ENCODE measurements at regions not wholly inside any gene's neighbourhood (a gene's known extent, or its start where the extent isn't known, plus 50 kb on each side); places are given as distances from the start of the nearest gene placed in this dataset.

DNA sequence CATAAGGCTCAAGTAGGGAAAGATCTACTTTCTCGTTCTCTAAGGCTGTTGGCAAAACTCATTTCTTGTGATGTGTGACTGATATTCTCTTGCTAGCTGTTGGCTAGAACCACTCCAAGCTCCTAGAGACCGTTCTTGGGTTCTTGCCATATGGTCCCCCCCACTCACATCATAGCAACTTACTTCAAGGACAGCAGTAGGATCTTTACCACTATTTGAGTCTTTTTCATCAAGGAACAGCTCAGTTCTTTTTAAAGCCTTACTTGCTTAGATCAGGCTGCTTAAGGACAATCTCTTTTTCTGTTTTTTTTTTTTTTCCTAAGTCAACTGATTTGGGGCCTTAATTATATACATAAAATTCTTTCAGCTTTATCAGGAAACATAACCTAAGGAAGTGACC lies 251.1 kb downstream of the GPR37 start:
- H3K4me1 Mint-ChIP-seq (ENCODE audit: low read depth) = no peaks in the 10 kb centered on the region
- no peaks in the 10 kb centered on the region for H3K36me3 Mint-ChIP-seq (ENCODE audit: low read depth)
- no peak overlapping the region for H3K4me3 Mint-ChIP-seq
- H3K9me3 Mint-ChIP-seq = no peaks in the 10 kb centered on the region
- no peaks in the 10 kb centered on the region for H3K27me3 Mint-ChIP-seq (ENCODE audit: low read depth)
- no peak overlapping the region for H3K27ac Mint-ChIP-seq

- Mint-ChIP-seq H3K27ac (no peak overlapping the region), H3K4me1 (ENCODE audit: low read depth) (no peaks in the 10 kb centered on the region), H3K9me3 (peaks cover 7% of the 10 kb centered on the region), H3K4me3 (no peak overlapping the region), H3K36me3 (ENCODE audit: low read depth) (no peaks in the 10 kb centered on the region), H3K27me3 (ENCODE audit: low read depth) (no peaks in the 10 kb centered on the region)
Observed at GRCh38 chr7:124497176-124497575, 268.4 kb downstream of the GPR37 start.

DNA sequence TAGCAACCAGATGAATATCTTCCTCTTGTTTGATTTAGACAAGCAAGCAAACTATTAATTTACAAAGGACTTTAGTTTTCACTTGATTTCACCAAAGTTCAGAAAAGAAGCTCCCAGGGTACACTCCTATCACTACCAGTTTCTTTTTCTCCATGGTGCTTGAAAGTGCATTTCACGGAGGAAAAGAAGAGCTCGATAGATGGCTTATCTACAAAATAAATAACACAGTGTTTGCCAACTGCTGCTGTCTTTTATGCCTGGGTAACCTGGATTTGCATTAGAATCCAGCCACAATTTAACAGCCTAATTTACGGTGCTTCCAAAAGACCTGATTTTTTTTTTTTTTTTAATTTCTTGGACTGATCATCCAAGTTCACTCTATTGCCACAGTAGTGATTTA lies 275.7 kb downstream of the GPR37 start:
- Mint-ChIP-seq H3K27me3 (ENCODE audit: low read depth) (no peaks in the 10 kb centered on the region), H3K36me3 (ENCODE audit: low read depth) (no peaks in the 10 kb centered on the region), H3K4me1 (ENCODE audit: low read depth) (no peaks in the 10 kb centered on the region), H3K27ac (no peak overlapping the region), H3K9me3 (peaks cover 4% of the 10 kb centered on the region), H3K4me3 (no peak overlapping the region)

GRCh38 chr7:124489082-124489819 lies 276.3 kb downstream of the GPR37 start:
- Mint-ChIP-seq H3K9me3 (peaks cover 4% of the 10 kb centered on the region), H3K4me1 (ENCODE audit: low read depth) (no peaks in the 10 kb centered on the region), H3K4me3 (no peak overlapping the region), H3K36me3 (ENCODE audit: low read depth) (no peaks in the 10 kb centered on the region), H3K27me3 (ENCODE audit: low read depth) (no peaks in the 10 kb centered on the region), H3K27ac (no peak overlapping the region)

DNA sequence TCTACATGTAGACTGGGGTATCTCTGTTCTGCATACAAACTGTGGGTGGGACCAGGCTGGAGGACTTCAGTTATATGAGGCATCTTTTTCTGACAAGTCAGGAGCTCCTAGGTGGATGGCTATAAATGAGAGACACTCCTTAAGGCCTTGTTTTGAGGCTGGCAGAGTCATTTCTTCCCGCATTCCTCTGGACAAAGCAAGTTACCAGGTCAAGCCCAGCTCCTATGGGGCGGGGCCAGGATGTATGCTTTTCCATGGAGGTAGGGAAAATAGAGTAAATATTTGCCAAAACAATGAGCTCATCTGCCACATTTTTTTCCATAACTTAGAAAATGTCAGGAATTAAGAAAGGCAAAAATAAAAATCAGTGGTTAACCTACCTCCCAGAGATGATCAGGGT lies 283.4 kb downstream of the GPR37 start:
- Mint-ChIP-seq H3K27me3 (ENCODE audit: low read depth) (no peaks in the 10 kb centered on the region), H3K27ac (no peak overlapping the region), H3K9me3 (peaks cover 2% of the 10 kb centered on the region), H3K36me3 (ENCODE audit: low read depth) (no peaks in the 10 kb centered on the region), H3K4me3 (no peak overlapping the region), H3K4me1 (ENCODE audit: low read depth) (no peaks in the 10 kb centered on the region)

- Mint-ChIP-seq H3K4me3 (no peak overlapping the region), H3K9me3 (peaks cover 2% of the 10 kb centered on the region), H3K27ac (no peak overlapping the region), H3K27me3 (ENCODE audit: low read depth) (no peaks in the 10 kb centered on the region), H3K36me3 (ENCODE audit: low read depth) (no peaks in the 10 kb centered on the region), H3K4me1 (ENCODE audit: low read depth) (no peaks in the 10 kb centered on the region)
Observed at GRCh38 chr7:124480821-124481290, 284.7 kb downstream of the GPR37 start.

GRCh38 chr7:124480036-124480820 lies 285.4 kb downstream of the GPR37 start:
- Mint-ChIP-seq H3K9me3 (peaks cover 2% of the 10 kb centered on the region), H3K4me3 (no peak overlapping the region), H3K27ac (no peak overlapping the region), H3K27me3 (ENCODE audit: low read depth) (no peaks in the 10 kb centered on the region), H3K4me1 (ENCODE audit: low read depth) (no peaks in the 10 kb centered on the region), H3K36me3 (ENCODE audit: low read depth) (no peaks in the 10 kb centered on the region)

GRCh38 chr7:124462249-124462648 lies 303.3 kb downstream of the GPR37 start:
- Mint-ChIP-seq H3K9me3 (peaks cover 9% of the 10 kb centered on the region), H3K27me3 (ENCODE audit: low read depth) (no peaks in the 10 kb centered on the region), H3K36me3 (ENCODE audit: low read depth) (no peaks in the 10 kb centered on the region), H3K4me3 (no peak overlapping the region), H3K4me1 (ENCODE audit: low read depth) (no peaks in the 10 kb centered on the region), H3K27ac (no peak overlapping the region)

DNA sequence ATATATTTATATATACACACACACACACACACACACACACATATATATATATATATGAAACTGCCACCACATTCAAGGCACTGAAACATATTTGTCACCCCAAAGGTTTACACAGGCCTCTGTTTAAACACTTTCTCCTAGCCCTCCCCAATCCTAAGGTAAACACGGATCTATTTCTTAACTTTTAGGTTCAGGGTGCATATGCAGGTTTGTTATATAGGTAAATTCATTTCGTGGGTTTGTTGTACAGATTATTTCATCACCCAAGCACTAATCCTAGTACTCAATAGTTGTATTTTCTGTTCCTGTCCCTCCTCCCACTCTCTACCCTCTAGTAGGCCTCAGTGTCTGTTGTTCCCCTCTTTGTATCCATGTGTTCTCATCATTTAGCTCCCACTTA lies 305.0 kb downstream of the GPR37 start:
- Mint-ChIP-seq H3K27ac (no peak overlapping the region), H3K9me3 (peaks cover 4% of the 10 kb centered on the region), H3K4me1 (ENCODE audit: low read depth) (no peaks in the 10 kb centered on the region), H3K27me3 (ENCODE audit: low read depth) (no peaks in the 10 kb centered on the region), H3K36me3 (ENCODE audit: low read depth) (no peaks in the 10 kb centered on the region), H3K4me3 (no peak overlapping the region)

GRCh38 chr7:124460056-124460450 lies 305.5 kb downstream of the GPR37 start:
- H3K4me3 Mint-ChIP-seq = no peak overlapping the region
- H3K27me3 Mint-ChIP-seq (ENCODE audit: low read depth) = no peaks in the 10 kb centered on the region
- H3K36me3 Mint-ChIP-seq (ENCODE audit: low read depth) = no peaks in the 10 kb centered on the region
- H3K9me3 Mint-ChIP-seq = no peaks in the 10 kb centered on the region
- H3K4me1 Mint-ChIP-seq (ENCODE audit: low read depth) = no peaks in the 10 kb centered on the region
- no peak overlapping the region for H3K27ac Mint-ChIP-seq

DNA sequence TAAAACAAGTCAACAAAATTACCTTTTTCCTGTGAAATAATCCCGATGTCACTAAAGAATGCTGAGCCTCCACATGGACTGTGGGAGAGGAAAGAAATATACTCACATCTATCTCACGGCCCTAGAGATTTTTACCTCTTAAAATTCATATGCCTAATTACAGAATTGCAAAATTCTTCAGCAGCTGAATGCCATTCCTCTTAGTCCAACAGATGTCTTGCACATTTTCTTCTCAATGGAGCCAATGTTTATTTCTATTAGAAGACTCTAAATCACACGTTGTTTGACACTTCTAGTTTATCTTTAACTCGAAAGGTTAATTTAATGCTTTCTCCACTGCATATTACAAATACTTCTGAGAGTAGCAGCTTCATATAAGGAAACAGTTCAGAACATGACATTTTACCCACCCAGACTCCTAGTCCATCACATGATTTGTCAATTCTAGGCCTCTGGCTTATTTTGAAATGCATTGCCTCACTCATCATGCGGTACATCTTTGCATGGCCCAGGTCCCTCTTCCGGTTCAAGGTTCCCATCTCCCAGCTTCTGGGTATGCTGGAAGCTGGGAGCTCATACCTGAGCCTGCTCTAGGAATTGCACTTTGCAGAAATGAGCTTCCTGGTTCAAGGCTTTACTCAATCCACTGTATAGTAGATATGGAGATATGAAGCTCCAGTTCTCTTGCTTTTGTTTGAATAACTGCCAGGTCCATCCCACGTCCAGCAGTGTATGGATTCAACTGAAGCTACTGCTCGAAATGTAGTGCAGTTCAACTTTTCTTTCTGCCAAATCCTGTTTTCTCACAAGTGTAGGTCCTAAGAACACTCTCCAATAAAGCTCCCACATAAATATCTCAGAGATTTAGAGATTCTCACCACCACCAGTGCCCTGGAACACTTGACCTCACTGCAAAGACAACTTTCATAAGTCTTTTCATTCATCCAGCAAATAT lies 306.2 kb downstream of the GPR37 start:
- H3K4me3 Mint-ChIP-seq = no peak overlapping the region
- H3K27ac Mint-ChIP-seq = no peak overlapping the region
- no peaks in the 10 kb centered on the region for H3K4me1 Mint-ChIP-seq (ENCODE audit: low read depth)
- no peaks in the 10 kb centered on the region for H3K9me3 Mint-ChIP-seq
- H3K27me3 Mint-ChIP-seq (ENCODE audit: low read depth) = no peaks in the 10 kb centered on the region
- no peaks in the 10 kb centered on the region for H3K36me3 Mint-ChIP-seq (ENCODE audit: low read depth)

GRCh38 chr7:124457841-124458240 lies 307.8 kb downstream of the GPR37 start:
- H3K27ac Mint-ChIP-seq = no peak overlapping the region
- H3K27me3 Mint-ChIP-seq (ENCODE audit: low read depth) = no peaks in the 10 kb centered on the region
- no peak overlapping the region for H3K4me3 Mint-ChIP-seq

DNA sequence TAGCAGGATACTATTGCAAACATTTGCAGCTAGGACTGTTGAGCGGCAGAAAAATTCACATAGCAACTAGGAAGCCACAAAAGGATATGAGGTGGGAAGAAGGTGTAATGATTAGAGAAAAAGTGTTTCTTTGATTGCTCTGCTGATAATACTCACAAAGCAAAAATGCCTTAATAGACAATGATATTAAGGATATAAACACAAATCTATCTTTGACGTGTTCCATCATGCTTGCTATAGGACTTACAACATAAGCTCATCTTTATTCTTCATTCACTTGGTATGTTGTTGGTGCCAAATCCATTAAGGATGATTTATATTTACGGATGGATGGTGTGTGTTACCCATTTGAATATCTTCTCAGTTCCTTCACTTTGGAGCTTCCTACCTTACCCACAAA lies 309.3 kb downstream of the GPR37 start:
- H3K36me3 Mint-ChIP-seq (ENCODE audit: low read depth) = no peaks in the 10 kb centered on the region
- H3K4me3 Mint-ChIP-seq = no peak overlapping the region
- no peaks in the 10 kb centered on the region for H3K4me1 Mint-ChIP-seq (ENCODE audit: low read depth)
- H3K27me3 Mint-ChIP-seq (ENCODE audit: low read depth) = no peaks in the 10 kb centered on the region
- no peak overlapping the region for H3K27ac Mint-ChIP-seq
- H3K9me3 Mint-ChIP-seq = no peaks in the 10 kb centered on the region

More at GRCh38 chr7:124457841-124458240, 307.8 kb downstream of the GPR37 start:
- no peaks in the 10 kb centered on the region for H3K9me3 Mint-ChIP-seq
- no peaks in the 10 kb centered on the region for H3K36me3 Mint-ChIP-seq (ENCODE audit: low read depth)
- no peaks in the 10 kb centered on the region for H3K4me1 Mint-ChIP-seq (ENCODE audit: low read depth)

GRCh38 chr7:124452186-124452585 lies 313.4 kb downstream of the GPR37 start:
- no peaks in the 10 kb centered on the region for H3K27me3 Mint-ChIP-seq (ENCODE audit: low read depth)
- no peak overlapping the region for H3K4me3 Mint-ChIP-seq
- no peaks in the 10 kb centered on the region for H3K36me3 Mint-ChIP-seq (ENCODE audit: low read depth)
- H3K27ac Mint-ChIP-seq = no peak overlapping the region
- H3K4me1 Mint-ChIP-seq (ENCODE audit: low read depth) = no peaks in the 10 kb centered on the region
- H3K9me3 Mint-ChIP-seq = no peaks in the 10 kb centered on the region
